ENCODE measurements at regions not wholly inside any gene's neighbourhood (a gene's known extent, or its start where the extent isn't known, plus 50 kb on each side); places are given as distances from the start of the nearest gene placed in this dataset.

- Histone ChIP-seq H3K4me1 (ENCODE audit: control insufficient read depth, insufficient read depth, low read length) (no peaks in the 10 kb centered on the region), H3K9me3 (ENCODE audit: control insufficient read depth, insufficient read depth, low read depth, low read length) (no peaks in the 10 kb centered on the region), H3K4me3 (ENCODE audit: low read depth, low read length) (no peak overlapping the region), H3K27ac (ENCODE audit: extremely low read depth, low read depth, low read length) (no peak overlapping the region), H3K36me3 (ENCODE audit: control insufficient read depth in 2 of 2, insufficient read depth in 1 of 2, low read length in 2 of 2) (no peaks in the 10 kb centered on the region)
- TF ChIP-seq, protein P1, sequence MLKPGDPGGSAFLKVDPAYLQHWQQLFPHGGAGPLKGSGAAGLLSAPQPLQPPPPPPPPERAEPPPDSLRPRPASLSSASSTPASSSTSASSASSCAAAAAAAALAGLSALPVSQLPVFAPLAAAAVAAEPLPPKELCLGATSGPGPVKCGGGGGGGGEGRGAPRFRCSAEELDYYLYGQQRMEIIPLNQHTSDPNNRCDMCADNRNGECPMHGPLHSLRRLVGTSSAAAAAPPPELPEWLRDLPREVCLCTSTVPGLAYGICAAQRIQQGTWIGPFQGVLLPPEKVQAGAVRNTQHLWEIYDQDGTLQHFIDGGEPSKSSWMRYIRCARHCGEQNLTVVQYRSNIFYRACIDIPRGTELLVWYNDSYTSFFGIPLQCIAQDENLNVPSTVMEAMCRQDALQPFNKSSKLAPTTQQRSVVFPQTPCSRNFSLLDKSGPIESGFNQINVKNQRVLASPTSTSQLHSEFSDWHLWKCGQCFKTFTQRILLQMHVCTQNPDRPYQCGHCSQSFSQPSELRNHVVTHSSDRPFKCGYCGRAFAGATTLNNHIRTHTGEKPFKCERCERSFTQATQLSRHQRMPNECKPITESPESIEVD (tag by site-specific recombination; IDR thresholded peaks at IDR 0.05), result no peak
- TF ChIP-seq ZFP69B (tag by site-specific recombination; IDR thresholded peaks at IDR 0.05) (no peak), HOXD13 (CRISPR knock-in tag; IDR thresholded peaks at IDR 0.05; ENCODE audit: borderline replicate concordance) (no peak), ZNF311 (tag by site-specific recombination; IDR thresholded peaks at IDR 0.05; ENCODE audit: borderline replicate concordance) (no peak), ZNF701 (tag by site-specific recombination; IDR thresholded peaks at IDR 0.05) (no peak), ZNF777 (tag by site-specific recombination; IDR thresholded peaks at IDR 0.05; ENCODE audit: borderline replicate concordance) (no peak), ZNF513 (tag by site-specific recombination; IDR thresholded peaks at IDR 0.05) (no peak), ZNF548 (tag by site-specific recombination; IDR thresholded peaks at IDR 0.05) (no peak), ZNF473 (tag by site-specific recombination; IDR thresholded peaks at IDR 0.05) (no peak), PRDM2 (tag by site-specific recombination; IDR thresholded peaks at IDR 0.05; ENCODE audit: borderline replicate concordance) (no peak), WT1 (tag by site-specific recombination; IDR thresholded peaks at IDR 0.05) (no peak), TRIM28 (IDR thresholded peaks at IDR 0.05; ENCODE audit: borderline replicate concordance, low read length) (no peak), SETDB1 (IDR thresholded peaks at IDR 0.05; ENCODE audit: insufficient read length, low read length) (no peak), HOXA7 (CRISPR knock-in tag; IDR thresholded peaks at IDR 0.05; ENCODE audit: borderline replicate concordance) (no peak)
- TF ChIP-seq, protein P2, sequence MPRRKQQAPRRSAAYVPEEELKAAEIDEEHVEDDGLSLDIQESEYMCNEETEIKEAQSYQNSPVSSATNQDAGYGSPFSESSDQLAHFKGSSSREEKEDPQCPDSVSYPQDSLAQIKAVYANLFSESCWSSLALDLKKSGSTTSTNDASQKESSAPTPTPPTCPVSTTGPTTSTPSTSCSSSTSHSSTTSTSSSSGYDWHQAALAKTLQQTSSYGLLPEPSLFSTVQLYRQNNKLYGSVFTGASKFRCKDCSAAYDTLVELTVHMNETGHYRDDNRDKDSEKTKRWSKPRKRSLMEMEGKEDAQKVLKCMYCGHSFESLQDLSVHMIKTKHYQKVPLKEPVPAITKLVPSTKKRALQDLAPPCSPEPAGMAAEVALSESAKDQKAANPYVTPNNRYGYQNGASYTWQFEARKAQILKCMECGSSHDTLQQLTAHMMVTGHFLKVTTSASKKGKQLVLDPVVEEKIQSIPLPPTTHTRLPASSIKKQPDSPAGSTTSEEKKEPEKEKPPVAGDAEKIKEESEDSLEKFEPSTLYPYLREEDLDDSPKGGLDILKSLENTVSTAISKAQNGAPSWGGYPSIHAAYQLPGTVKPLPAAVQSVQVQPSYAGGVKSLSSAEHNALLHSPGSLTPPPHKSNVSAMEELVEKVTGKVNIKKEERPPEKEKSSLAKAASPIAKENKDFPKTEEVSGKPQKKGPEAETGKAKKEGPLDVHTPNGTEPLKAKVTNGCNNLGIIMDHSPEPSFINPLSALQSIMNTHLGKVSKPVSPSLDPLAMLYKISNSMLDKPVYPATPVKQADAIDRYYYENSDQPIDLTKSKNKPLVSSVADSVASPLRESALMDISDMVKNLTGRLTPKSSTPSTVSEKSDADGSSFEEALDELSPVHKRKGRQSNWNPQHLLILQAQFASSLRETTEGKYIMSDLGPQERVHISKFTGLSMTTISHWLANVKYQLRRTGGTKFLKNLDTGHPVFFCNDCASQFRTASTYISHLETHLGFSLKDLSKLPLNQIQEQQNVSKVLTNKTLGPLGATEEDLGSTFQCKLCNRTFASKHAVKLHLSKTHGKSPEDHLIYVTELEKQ (tag by site-specific recombination; IDR thresholded peaks at IDR 0.05; ENCODE audit: borderline replicate concordance), result no peak
- CTCF ChIA-PET, result no interaction called here
- POLR2A ChIA-PET, result no interaction called here
These were observed 238.4 kb upstream of the CD180 start for GRCh38 chr5:67435032-67435431.

Measured in HEK293 (cell line).